Endometrium (tissue), 2 donors: ENCODE measurements at regions not wholly inside any gene's neighbourhood (a gene's known extent, or its start where the extent isn't known, plus 50 kb on each side); places are given as distances from the start of the nearest gene placed in this dataset.

Source experiments
- FAIRE-seq: peaks from 2 replicates; lab custom pipeline; 2012; peaks lifted over from hg19 to GRCh38; lab: Jason Lieb, UNC
- donor health status: control.
- donor health status: control.

- FAIRE-seq: no peak
These were observed 614.0 kb upstream of the AGTR1 start for GRCh38 chr3:148083526-148084182.

GRCh38 chr3:148084931-148085330 is 612.8 kb upstream of the AGTR1 start:
- FAIRE-seq: no peak

GRCh38 chr3:148087601-148088371 is 609.9 kb upstream of the AGTR1 start:
- no peak for FAIRE-seq

- FAIRE-seq: no peak
These were observed 608.5 kb upstream of the AGTR1 start for GRCh38 chr3:148089171-148089570.

- FAIRE-seq: no peak
These were observed 607.5 kb upstream of the AGTR1 start for GRCh38 chr3:148090156-148090555.

- FAIRE-seq: no peak
These were observed 604.9 kb upstream of the AGTR1 start for GRCh38 chr3:148092624-148093347.

GRCh38 chr3:148093753-148094152 is 604.0 kb upstream of the AGTR1 start:
- FAIRE-seq: no peak

- no peak for FAIRE-seq
These were observed 601.7 kb upstream of the AGTR1 start for GRCh38 chr3:148095962-148096361.

GRCh38 chr3:148100476-148100875 is 597.2 kb upstream of the AGTR1 start:
- FAIRE-seq: no peak

- FAIRE-seq: no peak
These were observed 596.6 kb upstream of the AGTR1 start for GRCh38 chr3:148101061-148101460.

- FAIRE-seq: no peak
These were observed 595.5 kb upstream of the AGTR1 start for GRCh38 chr3:148102156-148102555.

- no peak for FAIRE-seq
These were observed 591.6 kb upstream of the AGTR1 start for GRCh38 chr3:148106062-148106461.

GRCh38 chr3:148126956-148127355 is 570.7 kb upstream of the AGTR1 start:
- FAIRE-seq: no peak

GRCh38 chr3:148128136-148128535 is 569.6 kb upstream of the AGTR1 start:
- FAIRE-seq: no peak

GRCh38 chr3:148131990-148132638 is 565.6 kb upstream of the AGTR1 start:
- FAIRE-seq: no peak

GRCh38 chr3:148136816-148137215 is 560.9 kb upstream of the AGTR1 start:
- no peak for FAIRE-seq

- FAIRE-seq: no peak
These were observed 551.5 kb upstream of the AGTR1 start for GRCh38 chr3:148146241-148146640.

GRCh38 chr3:148146947-148147826 is 550.5 kb upstream of the AGTR1 start:
- FAIRE-seq: no peak

GRCh38 chr3:148147903-148148302 is 549.8 kb upstream of the AGTR1 start:
- FAIRE-seq: no peak

GRCh38 chr3:148149556-148149955 is 548.1 kb upstream of the AGTR1 start:
- FAIRE-seq: no peak

- FAIRE-seq: no peak
These were observed 547.6 kb upstream of the AGTR1 start for GRCh38 chr3:148150141-148150540.

GRCh38 chr3:148158210-148158609 is 539.5 kb upstream of the AGTR1 start:
- FAIRE-seq: no peak
